HEK293T (cell line): ENCODE measurements at regions not wholly inside any gene's neighbourhood (a gene's known extent, or its start where the extent isn't known, plus 50 kb on each side); places are given as distances from the start of the nearest gene placed in this dataset.

ENCODE experiments used
- CTCF ChIA-PET: fragments of 350-600 bp; formaldehyde crosslinking; extraction: SDS; loops from one replicate; lab custom pipeline; 2021; ENCODE audit warnings: antibody characterized with exemption, inconsistent platforms; lab: Yijun Ruan, JAX
- POLR2A ChIA-PET: fragments of 350-600 bp; formaldehyde crosslinking; extraction: SDS; loops from one replicate; lab custom pipeline; 2020; ENCODE audit warnings: antibody characterized with exemption, inconsistent platforms; lab: Yijun Ruan, JAX
- DNase-seq: peaks from one replicate; pipeline ENCODE4 v3.0.0; 2012; ENCODE audit warnings: mixed read lengths; ENCODE audit errors: extremely low spot score
- ARNT ChIP-seq: fragments of 450-650 bp; IDR thresholded peaks from 2 replicates; pipeline ENCODE4 v1.6.1; 2017; ENCODE audit warnings: mild to moderate bottlenecking
- BHLHE40 ChIP-seq: fragments of 450-650 bp; IDR thresholded peaks from 2 replicates; pipeline ENCODE4 v1.6.1; 2016; ENCODE audit warnings: mild to moderate bottlenecking, moderate library complexity, borderline replicate concordance
- CTBP1 ChIP-seq: fragments of 450-650 bp; IDR thresholded peaks from 2 replicates; pipeline ENCODE4 v1.6.1; 2016; ENCODE audit warnings: borderline replicate concordance
- ELF4 ChIP-seq: fragments of 450-650 bp; IDR thresholded peaks from 2 replicates; pipeline ENCODE4 v1.6.1; 2017; ENCODE audit warnings: antibody characterized with exemption
- FOXA1 ChIP-seq: fragments of 450-650 bp; IDR thresholded peaks from 2 replicates; pipeline ENCODE4 v1.6.1; 2016; ENCODE audit warnings: mild to moderate bottlenecking
- FOXK2 ChIP-seq: fragments of 450-650 bp; IDR thresholded peaks from 2 replicates; pipeline ENCODE4 v1.6.1; 2016; ENCODE audit warnings: mild to moderate bottlenecking
- FOXM1 ChIP-seq: fragments of 450-650 bp; IDR thresholded peaks from 2 replicates; pipeline ENCODE4 v1.6.1; 2017; ENCODE audit warnings: mild to moderate bottlenecking, borderline replicate concordance
- HDGF ChIP-seq: fragments of 450-650 bp; IDR thresholded peaks from 2 replicates; pipeline ENCODE4 v1.6.1; 2017; ENCODE audit warnings: antibody characterized with exemption, borderline replicate concordance
- L3MBTL2 ChIP-seq: fragments of 450-650 bp; conservative IDR thresholded peaks from 2 replicates; pipeline ENCODE4 v1.6.1; 2016; ENCODE audit warnings: mild to moderate bottlenecking
- LEF1 ChIP-seq: fragments of 450-650 bp; IDR thresholded peaks from 2 replicates; pipeline ENCODE4 v1.6.1; 2017; ENCODE audit warnings: mild to moderate bottlenecking, borderline replicate concordance
- NFRKB ChIP-seq: fragments of 450-650 bp; IDR thresholded peaks from 2 replicates; pipeline ENCODE4 v1.6.1; 2016; ENCODE audit warnings: mild to moderate bottlenecking, moderate library complexity
- PKNOX1 ChIP-seq: fragments of 450-650 bp; IDR thresholded peaks from 2 replicates; pipeline ENCODE4 v1.6.1; 2016
- SP1 ChIP-seq: fragments of 450-650 bp; IDR thresholded peaks from 2 replicates; pipeline ENCODE4 v1.6.1; 2017
- SUZ12 ChIP-seq: fragments of 450-650 bp; IDR thresholded peaks from 2 replicates; pipeline ENCODE4 v1.6.1; 2016; ENCODE audit warnings: mild to moderate bottlenecking
- TARDBP ChIP-seq: fragments of 450-650 bp; IDR thresholded peaks from 2 replicates; pipeline ENCODE4 v1.6.1; 2016
- ZNF384 ChIP-seq: fragments of 450-650 bp; IDR thresholded peaks from 2 replicates; pipeline ENCODE4 v1.6.1; 2016

GRCh38 chr12:65517656-65518210 is 239.2 kb downstream of the MSRB3 start:
- POLR2A ChIA-PET, result no interaction called here
- CTCF ChIA-PET, result no interaction called here
- DNase-seq, result no peak
- TF ChIP-seq L3MBTL2 (no peak), HDGF (no peak), NFRKB (no peak), BHLHE40 (no peak), FOXA1 (no peak), ARNT (no peak), CTBP1 (no peak)

- DNase-seq, result no peak
- TF ChIP-seq L3MBTL2, result no peak
- TF ChIP-seq PKNOX1, result no peak
- no peak for TF ChIP-seq TARDBP
- TF ChIP-seq FOXA1, result no peak
- no peak for TF ChIP-seq SP1
- no peak for TF ChIP-seq BHLHE40
- TF ChIP-seq ARNT, result no peak
- TF ChIP-seq ZNF384, result no peak
- no peak for TF ChIP-seq CTBP1
- no peak for TF ChIP-seq ELF4
- no peak for TF ChIP-seq SUZ12
- TF ChIP-seq HDGF, result no peak
- CTCF ChIA-PET, result no interaction called here
- POLR2A ChIA-PET, result no interaction called here
Measured at GRCh38 chr12:65518771-65519170, 240.3 kb downstream of the MSRB3 start.

GRCh38 chr12:65520658-65521057 is 242.2 kb downstream of the MSRB3 start:
- TF ChIP-seq HDGF (no peak), BHLHE40 (no peak), CTBP1 (no peak), SUZ12 (no peak), FOXM1 (no peak), L3MBTL2 (no peak), LEF1 (no peak), NFRKB (no peak), FOXA1 (no peak), SP1 (no peak), FOXK2 (no peak), TARDBP (no peak)
- CTCF ChIA-PET, result no interaction called here
- POLR2A ChIA-PET, result no interaction called here
- no peak for DNase-seq

- ChIA-PET POLR2A (no interaction called here), CTCF (no interaction called here)
- no peak for DNase-seq
- TF ChIP-seq ELF4, result no peak
- no peak for TF ChIP-seq BHLHE40
- TF ChIP-seq CTBP1, result no peak
- no peak for TF ChIP-seq FOXM1
- TF ChIP-seq ZNF384, result no peak
Measured at GRCh38 chr12:65522956-65523860, 244.7 kb downstream of the MSRB3 start.

GRCh38 chr12:65524666-65525065 is 246.2 kb downstream of the MSRB3 start:
- no peak for DNase-seq
- ChIA-PET POLR2A (no interaction called here), CTCF (no interaction called here)
- no peak for TF ChIP-seq FOXM1
- TF ChIP-seq ARNT, result no peak
- TF ChIP-seq FOXA1, result no peak
- TF ChIP-seq FOXK2, result no peak
- TF ChIP-seq SUZ12, result no peak
- no peak for TF ChIP-seq L3MBTL2
- no peak for TF ChIP-seq NFRKB
- no peak for TF ChIP-seq LEF1

GRCh38 chr12:65525491-65526141 is 247.1 kb downstream of the MSRB3 start:
- DNase-seq, result no peak
- CTCF ChIA-PET, result no interaction called here
- POLR2A ChIA-PET, result no interaction called here
- TF ChIP-seq ZNF384 (no peak), PKNOX1 (no peak), SP1 (no peak), LEF1 (no peak), CTBP1 (no peak)

GRCh38 chr12:65526311-65526710 is 247.8 kb downstream of the MSRB3 start:
- TF ChIP-seq BHLHE40, result no peak
- TF ChIP-seq ZNF384, result no peak
- no peak for TF ChIP-seq PKNOX1
- TF ChIP-seq SP1, result no peak
- no peak for TF ChIP-seq TARDBP
- no peak for TF ChIP-seq FOXK2
- no peak for TF ChIP-seq ARNT
- TF ChIP-seq CTBP1, result no peak
- TF ChIP-seq SUZ12, result no peak
- no peak for TF ChIP-seq FOXM1
- no peak for TF ChIP-seq FOXA1
- TF ChIP-seq NFRKB, result no peak
- no peak for TF ChIP-seq L3MBTL2
- TF ChIP-seq HDGF, result no peak
- CTCF ChIA-PET, result no interaction called here
- DNase-seq, result no peak
- POLR2A ChIA-PET, result no interaction called here
